ENCODE measurements at regions not wholly inside any gene's neighbourhood (a gene's known extent, or its start where the extent isn't known, plus 50 kb on each side); places are given as distances from the start of the nearest gene placed in this dataset.

GRCh38 chr4:181756451-181757095, 486.6 kb upstream of the TENM3 start:
- Histone ChIP-seq H3K4me2 (ENCODE audit: insufficient read depth, low read length) (no peak overlapping the region), H3K4me3 (ENCODE audit: low read depth in 1 of 2, low read length in 2 of 2) (no peak overlapping the region), H3K4me1 (ENCODE audit: insufficient read depth, low read length) (no peaks in the 10 kb centered on the region), H2AFZ (ENCODE audit: low read depth, low read length) (no peak overlapping the region), H3K79me2 (ENCODE audit: insufficient read depth, low read length) (no peaks in the 10 kb centered on the region), H3K9me3 (ENCODE audit: insufficient read depth, low read length, severe bottlenecking) (no peaks in the 10 kb centered on the region), H3K9ac (ENCODE audit: low read depth, low read length) (no peak overlapping the region), H3K36me3 (ENCODE audit: insufficient read depth, low read length) (no peaks in the 10 kb centered on the region), H4K20me1 (ENCODE audit: insufficient read depth, low read length) (no peaks in the 10 kb centered on the region), H3K27ac (ENCODE audit: low read length) (no peak overlapping the region), H3K27me3 (ENCODE audit: insufficient read depth, low read length, poor library complexity) (no peaks in the 10 kb centered on the region)
- ATAC-seq (ENCODE audit: insufficient read depth, low read depth) (no peak), DNase-seq (no peak)
- TF ChIP-seq EZH2 (IDR thresholded peaks at IDR 0.05; ENCODE audit: borderline replicate concordance, low read depth, low read length, severe bottlenecking) (no peak), CTCF (IDR thresholded peaks at IDR 0.05; ENCODE audit: borderline replicate concordance, extremely low read depth, low read length, poor library complexity, severe bottlenecking) (no peak)

- no peak for ATAC-seq (ENCODE audit: insufficient read depth, low read depth)
- H3K4me2 ChIP-seq (ENCODE audit: insufficient read depth, low read length): no peak overlapping the region
- TF ChIP-seq EZH2 (IDR thresholded peaks at IDR 0.05; ENCODE audit: borderline replicate concordance, low read depth, low read length, severe bottlenecking): no peak
- no peak for TF ChIP-seq CTCF (IDR thresholded peaks at IDR 0.05; ENCODE audit: borderline replicate concordance, extremely low read depth, low read length, poor library complexity, severe bottlenecking)
Observed at GRCh38 chr4:181757098-181757497, 486.1 kb upstream of the TENM3 start.

GRCh38 chr4:181757910-181758660, 485.1 kb upstream of the TENM3 start:
- DNase-seq: no peak
- H2AFZ ChIP-seq (ENCODE audit: low read depth, low read length): no peak overlapping the region

More at GRCh38 chr4:181757098-181757497, 486.1 kb upstream of the TENM3 start:
- Histone ChIP-seq H4K20me1 (ENCODE audit: insufficient read depth, low read length) (no peaks in the 10 kb centered on the region), H3K4me3 (ENCODE audit: low read depth in 1 of 2, low read length in 2 of 2) (no peak overlapping the region), H3K36me3 (ENCODE audit: insufficient read depth, low read length) (no peaks in the 10 kb centered on the region), H3K79me2 (ENCODE audit: insufficient read depth, low read length) (no peaks in the 10 kb centered on the region), H3K9ac (ENCODE audit: low read depth, low read length) (no peak overlapping the region), H3K27ac (ENCODE audit: low read length) (no peak overlapping the region), H3K9me3 (ENCODE audit: insufficient read depth, low read length, severe bottlenecking) (no peaks in the 10 kb centered on the region), H3K4me1 (ENCODE audit: insufficient read depth, low read length) (no peaks in the 10 kb centered on the region), H3K27me3 (ENCODE audit: insufficient read depth, low read length, poor library complexity) (no peaks in the 10 kb centered on the region), H2AFZ (ENCODE audit: low read depth, low read length) (no peak overlapping the region)
- no peak for DNase-seq

More at GRCh38 chr4:181757910-181758660, 485.1 kb upstream of the TENM3 start:
- no peaks in the 10 kb centered on the region for H3K79me2 ChIP-seq (ENCODE audit: insufficient read depth, low read length)
- no peaks in the 10 kb centered on the region for H4K20me1 ChIP-seq (ENCODE audit: insufficient read depth, low read length)
- no peaks in the 10 kb centered on the region for H3K4me1 ChIP-seq (ENCODE audit: insufficient read depth, low read length)
- no peak for ATAC-seq (ENCODE audit: insufficient read depth, low read depth)
- no peak overlapping the region for H3K4me2 ChIP-seq (ENCODE audit: insufficient read depth, low read length)
- no peaks in the 10 kb centered on the region for H3K9me3 ChIP-seq (ENCODE audit: insufficient read depth, low read length, severe bottlenecking)
- no peaks in the 10 kb centered on the region for H3K27me3 ChIP-seq (ENCODE audit: insufficient read depth, low read length, poor library complexity)
- no peak overlapping the region for H3K27ac ChIP-seq (ENCODE audit: low read length)
- H3K4me3 ChIP-seq (ENCODE audit: low read depth in 1 of 2, low read length in 2 of 2): no peak overlapping the region
- H3K36me3 ChIP-seq (ENCODE audit: insufficient read depth, low read length): no peaks in the 10 kb centered on the region
- H3K9ac ChIP-seq (ENCODE audit: low read depth, low read length): no peak overlapping the region
- TF ChIP-seq CTCF (IDR thresholded peaks at IDR 0.05; ENCODE audit: borderline replicate concordance, extremely low read depth, low read length, poor library complexity, severe bottlenecking): no peak
- no peak for TF ChIP-seq EZH2 (IDR thresholded peaks at IDR 0.05; ENCODE audit: borderline replicate concordance, low read depth, low read length, severe bottlenecking)
